ENCODE measurements at regions not wholly inside any gene's neighbourhood (a gene's known extent, or its start where the extent isn't known, plus 50 kb on each side); places are given as distances from the start of the nearest gene placed in this dataset.

DNA sequence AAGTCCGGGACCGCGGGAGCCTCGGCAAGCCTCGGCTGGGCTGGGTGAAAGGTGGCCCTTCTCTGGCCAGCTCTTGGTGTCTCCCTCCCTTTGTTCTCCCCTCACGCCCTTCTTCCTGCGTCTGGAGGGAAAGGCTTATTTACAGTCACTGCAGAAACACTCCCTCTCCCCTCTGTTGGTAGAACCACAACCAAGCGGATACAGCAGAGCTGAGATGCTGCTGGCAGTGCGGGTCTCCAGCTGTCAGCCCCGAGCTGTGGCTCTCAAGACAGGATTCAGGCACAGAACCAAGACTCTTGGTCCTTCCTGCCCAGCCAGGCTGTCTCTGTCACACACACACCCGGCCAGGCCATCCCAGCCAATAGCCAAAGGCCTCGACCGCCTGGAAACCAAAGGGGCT lies 133.3 kb downstream of the ENGASE start:
- Histone ChIP-seq H3K9ac (replicated peaks; ENCODE audit: extremely low read depth, insufficient read depth, low read length) (no peak overlapping the region), H3K4me2 (ENCODE audit: insufficient read depth, low read length) (no peak overlapping the region), H3K9me1 (replicated peaks; ENCODE audit: control insufficient read depth, extremely low read depth, insufficient read depth, low read length) (no peaks in the 10 kb centered on the region), H3K36me3 (ENCODE audit: control insufficient read depth in 2 of 2, extremely low read depth in 1 of 2, insufficient read depth in 2 of 2, low read length in 2 of 2) (no peaks in the 10 kb centered on the region), H2AFZ (ENCODE audit: low read depth, low read length) (no peak overlapping the region), H3K9me3 (replicated peaks; ENCODE audit: control insufficient read depth, insufficient read depth, low read length) (no peaks in the 10 kb centered on the region), H3K79me2 (ENCODE audit: control insufficient read depth, insufficient read depth, low read length) (no peaks in the 10 kb centered on the region), H3K4me3 (replicated peaks in 1 of 3; ENCODE audit: insufficient read depth in 1 of 3, low read depth in 1 of 3, low read length in 3 of 3) (no peak overlapping the region), H3K27ac (ENCODE audit: insufficient read depth, low read depth, low read length) (no peak overlapping the region), H3K27me3 (ENCODE audit: control insufficient read depth in 2 of 2, insufficient read depth in 2 of 2, low read length in 2 of 2) (peaks cover 0 to 1% of the 10 kb centered on the region in 2 experiments), H3K4me1 (ENCODE audit: control insufficient read depth, extremely low read depth, insufficient read depth, low read length) (no peaks in the 10 kb centered on the region), H4K20me1 (replicated peaks; ENCODE audit: control insufficient read depth, extremely low read depth, insufficient read depth, low read length) (no peaks in the 10 kb centered on the region)
- no TSS peak for BruUV-seq (replicated peaks)
- no peak for TF ChIP-seq EZH2 (IDR thresholded peaks at IDR 0.05; ENCODE audit: borderline replicate concordance, low read depth, low read length, severe bottlenecking)
- no peak for TF ChIP-seq POLR2A (IDR thresholded peaks at IDR 0.05; ENCODE audit: low read depth, low read length)
- TF ChIP-seq JUN (IDR thresholded peaks at IDR 0.05; ENCODE audit: borderline replicate concordance, insufficient read depth, insufficient read length, low read depth) = no peak
- TF ChIP-seq MYC (IDR thresholded peaks at IDR 0.05; ENCODE audit: low read depth, low read length) = no peak
- no peak for TF ChIP-seq MAX (IDR thresholded peaks at IDR 0.05; ENCODE audit: insufficient read depth, insufficient read length)
- no peak for TF ChIP-seq FOS (IDR thresholded peaks at IDR 0.05; ENCODE audit: borderline replicate concordance, insufficient read depth, low read length)
- TF ChIP-seq POLR2AphosphoS5 (IDR thresholded peaks at IDR 0.05; ENCODE audit: insufficient read depth, low read depth, low read length) = no peak
- no peak for TF ChIP-seq GATA2 (IDR thresholded peaks at IDR 0.05; ENCODE audit: insufficient read depth, insufficient read length, low read depth, low read length)
- TF ChIP-seq, protein P1, sequence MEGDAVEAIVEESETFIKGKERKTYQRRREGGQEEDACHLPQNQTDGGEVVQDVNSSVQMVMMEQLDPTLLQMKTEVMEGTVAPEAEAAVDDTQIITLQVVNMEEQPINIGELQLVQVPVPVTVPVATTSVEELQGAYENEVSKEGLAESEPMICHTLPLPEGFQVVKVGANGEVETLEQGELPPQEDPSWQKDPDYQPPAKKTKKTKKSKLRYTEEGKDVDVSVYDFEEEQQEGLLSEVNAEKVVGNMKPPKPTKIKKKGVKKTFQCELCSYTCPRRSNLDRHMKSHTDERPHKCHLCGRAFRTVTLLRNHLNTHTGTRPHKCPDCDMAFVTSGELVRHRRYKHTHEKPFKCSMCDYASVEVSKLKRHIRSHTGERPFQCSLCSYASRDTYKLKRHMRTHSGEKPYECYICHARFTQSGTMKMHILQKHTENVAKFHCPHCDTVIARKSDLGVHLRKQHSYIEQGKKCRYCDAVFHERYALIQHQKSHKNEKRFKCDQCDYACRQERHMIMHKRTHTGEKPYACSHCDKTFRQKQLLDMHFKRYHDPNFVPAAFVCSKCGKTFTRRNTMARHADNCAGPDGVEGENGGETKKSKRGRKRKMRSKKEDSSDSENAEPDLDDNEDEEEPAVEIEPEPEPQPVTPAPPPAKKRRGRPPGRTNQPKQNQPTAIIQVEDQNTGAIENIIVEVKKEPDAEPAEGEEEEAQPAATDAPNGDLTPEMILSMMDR (IDR thresholded peaks at IDR 0.05; ENCODE audit: extremely low read depth in 1 of 2, insufficient read depth in 1 of 2, low read depth in 1 of 2, low read length in 2 of 2) = no peak
- DNase-seq (ENCODE audit: low read depth, low spot score) (no peak), FAIRE-seq (no peak)
- dilution Hi-C loops (cut with MboI; ENCODE audit: extremely low pct_ligation_motif_present, low sequenced_read_pairs) = no loop called here
- ChIA-PET CTCF (no interaction called here), POLR2A (no interaction called here)
- intact Hi-C loops (cut with micrococcal nuclease) = no loop called here
